Thymus (tissue), 11 donors: ENCODE measurements at regions not wholly inside any gene's neighbourhood (a gene's known extent, or its start where the extent isn't known, plus 50 kb on each side); places are given as distances from the start of the nearest gene placed in this dataset.
"Not testable (repeated sequence)": the region's sequence is repeated elsewhere in the genome, so short reads cannot be mapped to it uniquely, and the experiment has no call there.

ENCODE experiments used
- DNase-seq, 9 donors: peaks; one replicate each; pipeline ENCODE4 v3.0.0-alpha.2; 2013; ENCODE audit warnings: low spot score in 9 of 9, low read depth in 6 of 9, missing footprints in 1 of 9
- H3K27ac ChIP-seq, 2 donors: one replicate each; pipeline ENCODE4 v1.5.1; 2013; ENCODE audit warnings: control low read depth in 1 of 2, low read depth in 1 of 2, low read length in 1 of 2, mild to moderate bottlenecking in 1 of 2, moderate library complexity in 1 of 2
- H3K27me3 ChIP-seq, 2 donors: one replicate each; pipeline ENCODE4 v1.5.1; 2013; ENCODE audit warnings: low read length in 1 of 2; ENCODE audit not compliant: control insufficient read depth in 2 of 2, insufficient read depth in 1 of 2
- H3K36me3 ChIP-seq, 2 donors: one replicate each; pipeline ENCODE4 v1.5.1; 2013; ENCODE audit warnings: low read length in 1 of 2, mild to moderate bottlenecking in 1 of 2, moderate library complexity in 1 of 2; ENCODE audit not compliant: control insufficient read depth in 2 of 2, insufficient read depth in 2 of 2
- H3K4me1 ChIP-seq, 2 donors: one replicate each; pipeline ENCODE4 v1.5.1; 2013; ENCODE audit warnings: low read length in 2 of 2; ENCODE audit not compliant: control insufficient read depth in 2 of 2, insufficient read depth in 2 of 2
- H3K4me3 ChIP-seq, 2 donors: one replicate each; pipeline ENCODE4 v1.5.1; 2013; ENCODE audit warnings: low read length in 2 of 2, control low read depth in 1 of 2, mild to moderate bottlenecking in 1 of 2
- H3K9me3 ChIP-seq, 2 donors: one replicate each; pipeline ENCODE4 v1.5.1; 2013; ENCODE audit warnings: low read length in 1 of 2, mild to moderate bottlenecking in 1 of 2; ENCODE audit not compliant: control insufficient read depth in 2 of 2, insufficient read depth in 1 of 2
- WGBS: extraction: QIAGEN DNeasy Blood & Tissue Kit; methylation state at CpG from one replicate; pipeline ENCODE4 v1.1.7; 2013; 5-methylcytosine and 5-hydroxymethylcytosine counted together
- donor health status: healthy.

- no peak for DNase-seq
- Histone ChIP-seq H3K36me3 (no peaks in the 10 kb centered on the region), H3K4me1 (no peaks in the 10 kb centered on the region), H3K27me3 (peaks cover 0 to 4% of the 10 kb centered on the region in 2 donors), H3K27ac (no peak overlapping the region), H3K4me3 (no peak overlapping the region), H3K9me3 (no peaks in the 10 kb centered on the region)
- WGBS: 97% methylated on average over 5 of the region's 5 CpGs
Observed at GRCh38 chr15:57896114-57896513, 169.4 kb downstream of the ALDH1A2 start.

- not testable (repeated sequence) for H3K4me1 ChIP-seq, H3K4me3 ChIP-seq, DNase-seq, H3K9me3 ChIP-seq, H3K27ac ChIP-seq, H3K36me3 ChIP-seq, H3K27me3 ChIP-seq
- 97% methylated on average over 6 of the region's 6 CpGs for WGBS
Observed at GRCh38 chr15:57896899-57897298, 168.6 kb downstream of the ALDH1A2 start.

GRCh38 chr15:57897870-57898269 lies 167.6 kb downstream of the ALDH1A2 start:
- 98% methylated on average over 3 of the region's 3 CpGs for WGBS
- Histone ChIP-seq H3K27ac (no peak overlapping the region), H3K4me1 (no peaks in the 10 kb centered on the region), H3K27me3 (peaks cover 0 to 2% of the 10 kb centered on the region in 2 donors), H3K36me3 (no peaks in the 10 kb centered on the region), H3K9me3 (no peaks in the 10 kb centered on the region), H3K4me3 (no peak overlapping the region)
- no peak for DNase-seq

GRCh38 chr15:57902155-57902554 lies 163.4 kb downstream of the ALDH1A2 start:
- Histone ChIP-seq H3K9me3 (no peaks in the 10 kb centered on the region), H3K4me1 (no peaks in the 10 kb centered on the region), H3K27me3 (peaks cover 0 to 2% of the 10 kb centered on the region in 2 donors), H3K36me3 (no peaks in the 10 kb centered on the region), H3K4me3 (no peak overlapping the region), H3K27ac (no peak overlapping the region)
- DNase-seq: no peak
- WGBS: 95% methylated on average over 1 of the region's 1 CpG
